ENCODE measurements at regions not wholly inside any gene's neighbourhood (a gene's known extent, or its start where the extent isn't known, plus 50 kb on each side); places are given as distances from the start of the nearest gene placed in this dataset.

- no peak overlapping the region for H3K4me3 ChIP-seq (ENCODE audit: low read depth, low read length)
- H3K9me3 ChIP-seq = no peaks in the 10 kb centered on the region
- H3K36me3 ChIP-seq (ENCODE audit: control insufficient read depth, insufficient read depth, low read length) = no peaks in the 10 kb centered on the region
- Mint-ChIP-seq H3K4me1 (ENCODE audit: low read depth, unreplicated experiment) (no peaks in the 10 kb centered on the region), H3K4me3 (ENCODE audit: unreplicated experiment) (no peak overlapping the region), H3K27ac (ENCODE audit: unreplicated experiment) (no peak overlapping the region), H3K9me3 (ENCODE audit: unreplicated experiment) (no peaks in the 10 kb centered on the region), H3K36me3 (ENCODE audit: insufficient read depth, unreplicated experiment) (no peaks in the 10 kb centered on the region), H3K27me3 (ENCODE audit: insufficient read depth, unreplicated experiment) (peaks cover 15% of the 10 kb centered on the region)
- intact Hi-C loops (cut with micrococcal nuclease; ENCODE audit: unreplicated experiment) = no loop called here
- BruUV-seq (replicated peaks) = no TSS peak
- CTCF ChIA-PET = no interaction called here
- TF ChIP-seq, protein P1, sequence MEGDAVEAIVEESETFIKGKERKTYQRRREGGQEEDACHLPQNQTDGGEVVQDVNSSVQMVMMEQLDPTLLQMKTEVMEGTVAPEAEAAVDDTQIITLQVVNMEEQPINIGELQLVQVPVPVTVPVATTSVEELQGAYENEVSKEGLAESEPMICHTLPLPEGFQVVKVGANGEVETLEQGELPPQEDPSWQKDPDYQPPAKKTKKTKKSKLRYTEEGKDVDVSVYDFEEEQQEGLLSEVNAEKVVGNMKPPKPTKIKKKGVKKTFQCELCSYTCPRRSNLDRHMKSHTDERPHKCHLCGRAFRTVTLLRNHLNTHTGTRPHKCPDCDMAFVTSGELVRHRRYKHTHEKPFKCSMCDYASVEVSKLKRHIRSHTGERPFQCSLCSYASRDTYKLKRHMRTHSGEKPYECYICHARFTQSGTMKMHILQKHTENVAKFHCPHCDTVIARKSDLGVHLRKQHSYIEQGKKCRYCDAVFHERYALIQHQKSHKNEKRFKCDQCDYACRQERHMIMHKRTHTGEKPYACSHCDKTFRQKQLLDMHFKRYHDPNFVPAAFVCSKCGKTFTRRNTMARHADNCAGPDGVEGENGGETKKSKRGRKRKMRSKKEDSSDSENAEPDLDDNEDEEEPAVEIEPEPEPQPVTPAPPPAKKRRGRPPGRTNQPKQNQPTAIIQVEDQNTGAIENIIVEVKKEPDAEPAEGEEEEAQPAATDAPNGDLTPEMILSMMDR (IDR thresholded peaks at IDR 0.05; ENCODE audit: insufficient read depth in 1 of 2, low read depth in 1 of 2, low read length in 1 of 2, severe bottlenecking in 1 of 2, unreplicated experiment in 1 of 2) = no peak
- no peaks in the 10 kb centered on the region for H3K4me1 ChIP-seq
- POLR2A ChIA-PET = no interaction called here
- DNase-seq = no peak
- H3K27me3 ChIP-seq (replicated peaks; ENCODE audit: control insufficient read depth, insufficient read depth, low read length) = no peaks in the 10 kb centered on the region; the same call in 1 of the 2 replicates
These were observed 146.0 kb upstream of the SEM1 start for GRCh38 chr7:96855691-96856090.

DNA sequence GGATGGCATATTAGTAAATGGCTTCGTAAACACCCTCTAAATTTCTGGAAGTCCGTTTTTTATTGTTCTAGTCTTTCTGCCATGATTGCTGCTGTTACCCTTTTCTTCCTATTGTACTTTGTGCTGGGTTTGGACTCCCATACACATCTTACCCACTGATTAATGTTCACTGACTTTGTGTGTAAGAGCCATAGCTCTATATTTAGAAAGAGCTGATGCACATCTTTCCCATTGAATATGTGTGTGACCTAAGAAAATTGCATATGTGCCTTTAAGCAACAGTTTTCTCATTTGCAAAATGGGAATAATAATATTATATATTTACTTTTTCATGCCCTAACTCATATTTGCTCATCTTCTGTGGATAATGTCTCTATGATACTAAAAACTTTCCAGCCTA is 135.8 kb upstream of the DLX6 start:
- no peaks in the 10 kb centered on the region for H3K36me3 ChIP-seq (ENCODE audit: control insufficient read depth, insufficient read depth, low read length)
- no peaks in the 10 kb centered on the region for H3K4me1 Mint-ChIP-seq (ENCODE audit: low read depth, unreplicated experiment)
- no peak for DNase-seq
- no TSS peak for BruUV-seq (replicated peaks)
- no peaks in the 10 kb centered on the region for H3K4me1 ChIP-seq
- no peaks in the 10 kb centered on the region for H3K9me3 ChIP-seq
- ChIA-PET CTCF (interaction anchor here (0.6 kb wide), 1 partner anchor 135 kb away, joined by 4 read pairs; no protein-coding TSS in a partner anchor), POLR2A (no interaction called here)
- intact Hi-C loops (cut with micrococcal nuclease; ENCODE audit: unreplicated experiment) = no loop called here
- H3K36me3 Mint-ChIP-seq (ENCODE audit: insufficient read depth, unreplicated experiment) = no peaks in the 10 kb centered on the region
- no peak overlapping the region for H3K4me3 Mint-ChIP-seq (ENCODE audit: unreplicated experiment)
- H3K27me3 ChIP-seq (replicated peaks; ENCODE audit: control insufficient read depth, insufficient read depth, low read length) = no peaks in the 10 kb centered on the region
- H3K4me3 ChIP-seq (ENCODE audit: low read depth, low read length) = no peak overlapping the region
- peaks cover 3% of the 10 kb centered on the region for H3K27me3 Mint-ChIP-seq (ENCODE audit: insufficient read depth, unreplicated experiment)
- TF ChIP-seq, protein P1 (IDR thresholded peaks at IDR 0.05; ENCODE audit: insufficient read depth in 1 of 2, low read depth in 1 of 2, low read length in 1 of 2, severe bottlenecking in 1 of 2, unreplicated experiment in 1 of 2) = no peak
- no peak overlapping the region for H3K27ac Mint-ChIP-seq (ENCODE audit: unreplicated experiment)
- H3K9me3 Mint-ChIP-seq (ENCODE audit: unreplicated experiment) = no peaks in the 10 kb centered on the region

GRCh38 chr7:96870185-96870584 is 135.2 kb upstream of the DLX6 start:
- Mint-ChIP-seq H3K4me3 (ENCODE audit: unreplicated experiment) (no peak overlapping the region), H3K27ac (ENCODE audit: unreplicated experiment) (no peak overlapping the region), H3K36me3 (ENCODE audit: insufficient read depth, unreplicated experiment) (no peaks in the 10 kb centered on the region), H3K27me3 (ENCODE audit: insufficient read depth, unreplicated experiment) (peaks cover 3% of the 10 kb centered on the region), H3K4me1 (ENCODE audit: low read depth, unreplicated experiment) (no peaks in the 10 kb centered on the region), H3K9me3 (ENCODE audit: unreplicated experiment) (no peaks in the 10 kb centered on the region)
- Histone ChIP-seq H3K27me3 (replicated peaks; ENCODE audit: control insufficient read depth, insufficient read depth, low read length) (no peaks in the 10 kb centered on the region), H3K4me3 (ENCODE audit: low read depth, low read length) (no peak overlapping the region), H3K9me3 (no peaks in the 10 kb centered on the region), H3K36me3 (ENCODE audit: control insufficient read depth, insufficient read depth, low read length) (no peaks in the 10 kb centered on the region), H3K4me1 (no peaks in the 10 kb centered on the region)
- CTCF ChIA-PET = no interaction called here
- BruUV-seq (replicated peaks) = no TSS peak
- TF ChIP-seq, protein P1 (IDR thresholded peaks at IDR 0.05; ENCODE audit: insufficient read depth in 1 of 2, low read depth in 1 of 2, low read length in 1 of 2, severe bottlenecking in 1 of 2, unreplicated experiment in 1 of 2) = no peak
- intact Hi-C loops (cut with micrococcal nuclease; ENCODE audit: unreplicated experiment) = no loop called here
- DNase-seq = no peak
- POLR2A ChIA-PET = no interaction called here
